ENCODE measurements at regions not wholly inside any gene's neighbourhood (a gene's known extent, or its start where the extent isn't known, plus 50 kb on each side); places are given as distances from the start of the nearest gene placed in this dataset.
"Not testable (repeated sequence)": the region's sequence is repeated elsewhere in the genome, so short reads cannot be mapped to it uniquely, and the experiment has no call there.

- no peaks in the 10 kb centered on the region for H3K9me3 Mint-ChIP-seq
- no peak for TF ChIP-seq CTCF (conservative IDR thresholded peaks at IDR 0.05)
- H3K4me1 Mint-ChIP-seq (ENCODE audit: unreplicated experiment), result no peaks in the 10 kb centered on the region
- H3K27ac Mint-ChIP-seq, result no peak overlapping the region
- H3K4me3 Mint-ChIP-seq, result no peak overlapping the region
- no peaks in the 10 kb centered on the region for H3K36me3 Mint-ChIP-seq
- H3K27me3 Mint-ChIP-seq, result peaks cover 3% of the 10 kb centered on the region
- no peak for DNase-seq (ENCODE audit: extremely low spot score, unreplicated experiment)
Observed at GRCh38 chr2:21774691-21775368, 651.1 kb downstream of the TDRD15 start.

GRCh38 chr2:21779786-21780185 is 656.0 kb downstream of the TDRD15 start:
- Mint-ChIP-seq H3K4me3 (no peak overlapping the region), H3K36me3 (no peaks in the 10 kb centered on the region), H3K4me1 (ENCODE audit: unreplicated experiment) (no peaks in the 10 kb centered on the region), H3K9me3 (no peaks in the 10 kb centered on the region), H3K27ac (no peak overlapping the region), H3K27me3 (peaks cover 11% of the 10 kb centered on the region)
- no peak for TF ChIP-seq CTCF (conservative IDR thresholded peaks at IDR 0.05)
- DNase-seq (ENCODE audit: extremely low spot score, unreplicated experiment), result no peak

GRCh38 chr2:21781962-21782361 is 658.2 kb downstream of the TDRD15 start:
- peaks cover 11% of the 10 kb centered on the region for H3K27me3 Mint-ChIP-seq
- H3K4me1 Mint-ChIP-seq (ENCODE audit: unreplicated experiment), result no peaks in the 10 kb centered on the region
- H3K4me3 Mint-ChIP-seq, result no peak overlapping the region
- H3K27ac Mint-ChIP-seq, result no peak overlapping the region
- H3K36me3 Mint-ChIP-seq, result no peaks in the 10 kb centered on the region
- no peak for DNase-seq (ENCODE audit: extremely low spot score, unreplicated experiment)
- TF ChIP-seq CTCF (conservative IDR thresholded peaks at IDR 0.05), result no peak
- H3K9me3 Mint-ChIP-seq, result no peaks in the 10 kb centered on the region

- no peak for DNase-seq (ENCODE audit: extremely low spot score, unreplicated experiment)
- no peaks in the 10 kb centered on the region for H3K4me1 Mint-ChIP-seq (ENCODE audit: unreplicated experiment)
- H3K4me3 Mint-ChIP-seq, result no peak overlapping the region
- peaks cover 12% of the 10 kb centered on the region for H3K27me3 Mint-ChIP-seq
- no peak overlapping the region for H3K27ac Mint-ChIP-seq
- H3K9me3 Mint-ChIP-seq, result no peaks in the 10 kb centered on the region
- no peak for TF ChIP-seq CTCF (conservative IDR thresholded peaks at IDR 0.05)
- H3K36me3 Mint-ChIP-seq, result no peaks in the 10 kb centered on the region
Observed at GRCh38 chr2:21782866-21783265, 659.1 kb downstream of the TDRD15 start.

- DNase-seq (ENCODE audit: extremely low spot score, unreplicated experiment), result no peak
- H3K36me3 Mint-ChIP-seq, result no peaks in the 10 kb centered on the region
- no peaks in the 10 kb centered on the region for H3K9me3 Mint-ChIP-seq
- H3K4me3 Mint-ChIP-seq, result no peak overlapping the region
- TF ChIP-seq CTCF (conservative IDR thresholded peaks at IDR 0.05), result no peak
- H3K27me3 Mint-ChIP-seq, result peaks cover 6% of the 10 kb centered on the region
- no peak overlapping the region for H3K27ac Mint-ChIP-seq
- no peaks in the 10 kb centered on the region for H3K4me1 Mint-ChIP-seq (ENCODE audit: unreplicated experiment)
Observed at GRCh38 chr2:21787941-21788340, 664.2 kb downstream of the TDRD15 start.

GRCh38 chr2:21790311-21790710 is 666.5 kb downstream of the TDRD15 start:
- not testable (repeated sequence) for H3K27ac Mint-ChIP-seq; H3K4me1 Mint-ChIP-seq (ENCODE audit: unreplicated experiment); H3K27me3 Mint-ChIP-seq; H3K9me3 Mint-ChIP-seq; H3K4me3 Mint-ChIP-seq; H3K36me3 Mint-ChIP-seq; DNase-seq (ENCODE audit: extremely low spot score, unreplicated experiment)
